ENCODE measurements at regions not wholly inside any gene's neighbourhood (a gene's known extent, or its start where the extent isn't known, plus 50 kb on each side); places are given as distances from the start of the nearest gene placed in this dataset.
"Not testable (repeated sequence)": the region's sequence is repeated elsewhere in the genome, so short reads cannot be mapped to it uniquely, and the experiment has no call there.

DNA sequence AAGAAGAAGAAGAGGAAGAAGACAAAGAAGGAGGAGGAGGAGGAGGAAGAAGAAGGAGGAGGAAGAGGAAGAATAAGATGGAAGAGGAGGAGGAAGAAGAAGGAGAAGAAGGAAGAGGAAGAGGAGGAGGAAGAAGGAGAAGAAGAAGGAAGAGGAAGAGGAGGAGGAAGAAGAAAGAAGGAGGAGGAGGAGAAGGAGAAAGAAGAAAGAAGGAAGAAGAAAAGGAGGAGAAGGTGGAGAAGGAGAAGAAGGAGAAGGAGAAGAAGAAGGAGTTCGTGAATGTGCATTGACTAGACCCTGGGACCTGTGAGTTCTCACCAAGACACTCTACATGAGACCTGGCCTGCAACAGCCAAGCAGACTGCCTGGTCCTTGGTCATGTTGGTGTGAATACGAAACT, 131.7 kb upstream of the ERRFI1 start:
- H3K9me3 Mint-ChIP-seq, result peaks cover 0 to 8% (median 2%) of the 10 kb centered on the region in 9 donors
- POLR2A ChIA-PET, result no interaction called here
- no peak overlapping the region for H3K27ac Mint-ChIP-seq
- H3K27me3 Mint-ChIP-seq, result peaks cover 5 to 39% (median 8%) of the 10 kb centered on the region in 5 donors
- no peaks in the 10 kb centered on the region for H3K36me3 Mint-ChIP-seq
- no peak overlapping the region for H3K4me3 Mint-ChIP-seq
- DNase-seq, result no peak
- H3K4me1 Mint-ChIP-seq, result peaks cover 20 to 33% (median 29%) of the 10 kb centered on the region in 4 donors
- no peak for ATAC-seq

DNA sequence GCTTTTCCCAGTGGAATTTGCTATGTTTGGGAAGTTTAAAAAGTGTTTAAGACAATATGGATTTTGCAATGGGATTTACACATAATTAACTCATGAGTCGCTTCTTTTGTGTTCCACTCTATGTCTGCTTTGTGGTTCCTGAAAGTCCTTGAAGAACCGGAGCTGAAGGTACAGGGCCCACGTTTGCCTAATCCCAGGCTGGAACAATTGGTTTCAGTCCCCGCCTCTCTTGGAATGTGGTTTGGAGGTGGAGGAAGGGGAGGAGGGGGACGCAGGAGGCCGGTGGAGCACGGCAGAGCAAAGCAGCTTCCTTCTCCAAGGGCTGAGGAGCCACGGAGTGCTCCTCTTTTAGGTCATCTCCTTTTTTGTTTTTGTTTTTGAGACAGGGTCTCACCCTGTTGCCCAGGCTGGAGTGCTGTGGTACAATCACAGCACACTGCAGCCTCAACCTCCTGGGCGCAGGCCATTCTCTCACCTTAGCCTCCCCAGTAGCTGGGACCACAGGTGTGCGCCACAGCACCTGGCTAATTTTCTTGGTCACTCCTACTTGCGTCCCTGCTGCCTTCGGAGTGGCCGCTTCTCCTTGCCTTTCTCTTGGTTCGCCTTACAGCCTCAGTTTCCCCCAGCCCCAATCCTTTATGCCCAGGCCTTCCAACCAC, 129.5 kb upstream of the ERRFI1 start:
- Mint-ChIP-seq H3K27me3 (peaks cover 0 to 26% (median 7%) of the 10 kb centered on the region in 5 donors), H3K27ac (peak overlapping the region in 2 of 10 donors; percentile 56 to 71), H3K9me3 (peaks cover 0 to 11% (median 4%) of the 10 kb centered on the region in 9 donors), H3K4me1 (peaks cover 30 to 47% (median 40%) of the 10 kb centered on the region in 4 donors), H3K36me3 (no peaks in the 10 kb centered on the region), H3K4me3 (no peak overlapping the region)
- DNase-seq (no peak), ATAC-seq (no peak)
- POLR2A ChIA-PET, result interaction anchor here (0.6 to 9.8 kb wide), 2 partner anchors 13 to 336 kb away, joined by 4 to 89 read pairs; no protein-coding TSS in a partner anchor

DNA sequence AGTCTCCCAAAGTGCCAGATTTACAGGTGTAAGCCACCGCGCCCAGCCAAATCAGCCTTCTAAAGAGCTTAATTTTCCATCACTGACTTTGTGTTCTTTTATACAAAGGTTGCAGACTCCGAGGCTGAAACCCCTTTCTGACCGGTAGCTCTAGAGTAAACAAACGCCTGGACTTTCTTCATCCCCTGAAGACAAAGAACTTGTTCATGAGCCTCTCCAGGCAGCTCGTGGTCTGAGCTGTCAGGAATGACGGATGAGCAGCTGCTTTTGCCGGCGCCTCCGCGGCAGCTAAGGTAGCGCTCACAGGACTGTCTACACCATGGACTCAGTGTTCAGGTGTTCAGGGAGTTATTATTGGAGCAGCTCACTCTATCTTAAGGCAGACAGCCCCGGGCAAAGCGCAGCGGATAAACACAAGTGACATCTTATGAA, 128.5 kb upstream of the ERRFI1 start:
- POLR2A ChIA-PET, result interaction anchor here (0.6 to 9.8 kb wide), 5 partner anchors 14 to 1490 kb away, joined by 3 to 89 read pairs (median 4); no protein-coding TSS in a partner anchor
- H3K27ac Mint-ChIP-seq, result peak overlapping the region in 5 of 10 donors; percentile 15 to 79 (median 52)
- ATAC-seq (no peak), DNase-seq (no peak)
- H3K9me3 Mint-ChIP-seq, result peaks cover 0 to 11% (median 4%) of the 10 kb centered on the region in 9 donors
- H3K27me3 Mint-ChIP-seq, result peaks cover 0 to 26% (median 7%) of the 10 kb centered on the region in 5 donors
- peak overlapping the region in 4 of 10 donors; percentile 22 to 43 (median 34) for H3K4me3 Mint-ChIP-seq
- H3K36me3 Mint-ChIP-seq, result no peaks in the 10 kb centered on the region
- H3K4me1 Mint-ChIP-seq, result peaks cover 31 to 55% (median 48%) of the 10 kb centered on the region in 4 donors

- ATAC-seq, result no peak
- H3K27ac Mint-ChIP-seq, result peak overlapping the region in 4 of 10 donors; percentile 62 to 99 (median 99)
- H3K4me1 Mint-ChIP-seq, result peaks cover 32 to 61% (median 55%) of the 10 kb centered on the region in 4 donors
- POLR2A ChIA-PET, result interaction anchor here (9.8 kb wide), 1 partner anchor 15 kb away, joined by 89 read pairs; no protein-coding TSS in a partner anchor
- peak overlapping the region in 4 of 10 donors; percentile 33 to 75 (median 60) for H3K4me3 Mint-ChIP-seq
- H3K27me3 Mint-ChIP-seq, result peaks cover 0 to 26% (median 7%) of the 10 kb centered on the region in 5 donors
- DNase-seq, result no peak
- no peaks in the 10 kb centered on the region for H3K36me3 Mint-ChIP-seq
- H3K9me3 Mint-ChIP-seq, result peaks cover 0 to 11% (median 4%) of the 10 kb centered on the region in 9 donors
Observed at GRCh38 chr1:8153961-8154360, 127.9 kb upstream of the ERRFI1 start.

DNA sequence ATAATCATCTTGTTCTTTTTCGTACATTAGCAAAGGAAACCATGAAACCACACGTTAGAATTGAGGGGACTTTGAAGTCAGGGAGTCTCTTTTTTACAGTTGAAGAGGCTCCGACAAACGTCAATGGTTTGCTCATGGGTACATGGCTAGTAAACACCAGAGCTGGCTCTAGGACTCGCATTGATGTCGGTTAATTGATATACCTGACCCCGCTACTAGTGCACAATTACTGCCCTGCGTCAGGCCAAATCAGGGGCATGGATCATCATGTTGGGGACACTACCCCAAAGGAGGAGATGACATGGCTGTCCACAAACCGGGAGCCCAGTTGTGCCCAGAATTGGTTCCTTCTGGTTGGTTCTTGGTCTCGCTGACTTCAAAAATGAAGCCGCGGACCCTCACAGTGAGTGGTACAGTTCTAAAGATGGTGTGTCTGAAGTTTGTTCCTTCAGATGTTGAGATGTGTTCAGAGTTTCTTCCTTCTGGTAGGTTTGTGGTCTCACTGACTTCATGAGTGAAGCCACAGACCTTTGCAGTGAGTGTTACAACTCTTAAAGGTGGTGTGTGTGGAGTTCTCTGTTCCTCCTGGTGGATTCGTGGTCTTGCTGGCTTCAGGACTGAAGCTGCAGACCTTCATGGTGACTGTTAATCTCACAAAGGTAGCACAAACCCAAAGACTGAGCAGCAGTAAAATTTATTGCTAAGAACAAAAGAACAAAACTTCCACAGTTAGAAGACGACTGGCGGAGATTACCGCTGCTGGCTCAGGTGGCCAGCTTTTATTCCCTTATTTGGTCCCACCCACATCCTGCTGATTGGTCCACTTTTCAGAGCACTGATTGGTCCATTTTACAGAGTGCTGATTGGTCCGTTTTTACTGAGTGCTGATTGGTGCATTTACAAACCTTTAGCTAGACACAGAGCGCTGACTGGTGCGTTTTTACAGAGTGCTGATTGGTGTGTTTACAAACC, 126.9 kb upstream of the ERRFI1 start:
- peak; percentile 82 to 85 for ATAC-seq
- DNase-seq, result peak; percentile 22 to 95 (median 78)
- H3K4me3 Mint-ChIP-seq, result peak overlapping the region; percentile 71 to 87 (median 77)
- POLR2A ChIA-PET, result interaction anchor here (0.6 to 9.8 kb wide), 7 partner anchors 10 to 761 kb away, joined by 3 to 89 read pairs (median 4); no protein-coding TSS in a partner anchor
- H3K27ac Mint-ChIP-seq, result peak overlapping the region; percentile 94 to 100 (median 98)
- H3K36me3 Mint-ChIP-seq, result no peaks in the 10 kb centered on the region
- H3K9me3 Mint-ChIP-seq, result peaks cover 0 to 11% (median 4%) of the 10 kb centered on the region in 9 donors
- peaks cover 0 to 28% (median 7%) of the 10 kb centered on the region in 5 donors for H3K27me3 Mint-ChIP-seq
- H3K4me1 Mint-ChIP-seq, result peaks cover 29 to 67% (median 62%) of the 10 kb centered on the region in 4 donors

GRCh38 chr1:8151647-8152046, 125.5 kb upstream of the ERRFI1 start:
- H3K4me1 Mint-ChIP-seq, result peaks cover 32 to 74% (median 68%) of the 10 kb centered on the region in 4 donors
- POLR2A ChIA-PET, result interaction anchor here (0.5 to 9.8 kb wide), 4 partner anchors 8 to 763 kb away, joined by 3 to 89 read pairs (median 4); no protein-coding TSS in a partner anchor
- peaks cover 0 to 11% (median 4%) of the 10 kb centered on the region in 9 donors for H3K9me3 Mint-ChIP-seq
- H3K27me3 Mint-ChIP-seq, result peaks cover under 1 to 25% (median 4%) of the 10 kb centered on the region in 5 donors
- DNase-seq (no peak), ATAC-seq (no peak)
- H3K4me3 Mint-ChIP-seq, result peak overlapping the region in 4 of 10 donors; percentile 33 to 78 (median 74)
- H3K27ac Mint-ChIP-seq, result peak overlapping the region in 8 of 10 donors; percentile 0 to 100 (median 94)
- no peaks in the 10 kb centered on the region for H3K36me3 Mint-ChIP-seq

GRCh38 chr1:8149756-8150155, 123.6 kb upstream of the ERRFI1 start:
- POLR2A ChIA-PET, result interaction anchor here (0.6 to 9.8 kb wide), 2 partner anchors 19 to 159 kb away, joined by 3 to 89 read pairs; no protein-coding TSS in a partner anchor
- peak overlapping the region in 5 of 10 donors; percentile 8 to 77 (median 50) for H3K27ac Mint-ChIP-seq
- H3K4me1 Mint-ChIP-seq, result peaks cover 38 to 89% (median 79%) of the 10 kb centered on the region in 4 donors
- ATAC-seq (peak in 1 of 2 donors; percentile 2), DNase-seq (peak in 8 of 10 donors; percentile 33 to 73 (median 50))
- H3K36me3 Mint-ChIP-seq, result not testable (repeated sequence)
- H3K4me3 Mint-ChIP-seq, result peak overlapping the region in 9 of 10 donors; percentile 11 to 69 (median 42)
- peaks cover 5 to 31% (median 10%) of the 10 kb centered on the region in 5 donors for H3K27me3 Mint-ChIP-seq
- peaks cover 0 to 11% (median 4%) of the 10 kb centered on the region in 9 donors for H3K9me3 Mint-ChIP-seq

DNA sequence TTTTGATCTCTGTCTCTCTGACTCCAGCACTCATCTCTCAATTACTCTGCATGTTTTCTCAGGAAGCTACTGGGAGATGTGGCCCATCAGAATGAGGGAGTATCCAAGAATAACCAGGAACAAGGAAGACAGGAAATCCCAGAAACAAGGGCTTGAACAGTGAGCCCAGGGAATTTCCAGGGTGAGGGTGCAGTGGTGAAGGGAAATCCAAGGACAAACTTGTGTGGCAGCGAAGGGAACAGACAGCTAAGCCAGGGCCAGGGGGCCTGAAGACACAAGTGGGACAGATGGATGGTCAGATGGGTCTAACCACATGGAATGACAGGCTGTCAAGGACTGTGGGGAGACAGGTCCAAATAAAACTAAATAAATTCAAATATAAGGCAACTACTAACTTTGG, 121.8 kb upstream of the ERRFI1 start:
- H3K27ac Mint-ChIP-seq, result no peak overlapping the region
- peak overlapping the region in 1 of 10 donors; percentile 45 for H3K4me3 Mint-ChIP-seq
- DNase-seq (no peak), ATAC-seq (no peak)
- H3K9me3 Mint-ChIP-seq, result peaks cover 0 to 8% (median 0%) of the 10 kb centered on the region in 9 donors
- peaks cover 9 to 39% (median 18%) of the 10 kb centered on the region in 5 donors for H3K27me3 Mint-ChIP-seq
- H3K4me1 Mint-ChIP-seq, result peaks cover 31 to 84% (median 74%) of the 10 kb centered on the region in 4 donors
- POLR2A ChIA-PET, result interaction anchor here (9.8 kb wide), 1 partner anchor 21 kb away, joined by 89 read pairs; no protein-coding TSS in a partner anchor
- no peaks in the 10 kb centered on the region for H3K36me3 Mint-ChIP-seq

- DNase-seq (no peak), ATAC-seq (no peak)
- POLR2A ChIA-PET, result interaction anchor here (0.7 kb wide), 1 partner anchor 44 kb away, joined by 4 read pairs; no protein-coding TSS in a partner anchor
- H3K27ac Mint-ChIP-seq, result no peak overlapping the region
- no peaks in the 10 kb centered on the region for H3K36me3 Mint-ChIP-seq
- no peak overlapping the region for H3K4me3 Mint-ChIP-seq
- H3K27me3 Mint-ChIP-seq, result peaks cover 9 to 39% (median 18%) of the 10 kb centered on the region in 5 donors
- peaks cover 0 to 4% (median 0%) of the 10 kb centered on the region in 9 donors for H3K9me3 Mint-ChIP-seq
- peaks cover 22 to 68% (median 59%) of the 10 kb centered on the region in 4 donors for H3K4me1 Mint-ChIP-seq
Observed at GRCh38 chr1:8146257-8146855, 120.2 kb upstream of the ERRFI1 start.

DNA sequence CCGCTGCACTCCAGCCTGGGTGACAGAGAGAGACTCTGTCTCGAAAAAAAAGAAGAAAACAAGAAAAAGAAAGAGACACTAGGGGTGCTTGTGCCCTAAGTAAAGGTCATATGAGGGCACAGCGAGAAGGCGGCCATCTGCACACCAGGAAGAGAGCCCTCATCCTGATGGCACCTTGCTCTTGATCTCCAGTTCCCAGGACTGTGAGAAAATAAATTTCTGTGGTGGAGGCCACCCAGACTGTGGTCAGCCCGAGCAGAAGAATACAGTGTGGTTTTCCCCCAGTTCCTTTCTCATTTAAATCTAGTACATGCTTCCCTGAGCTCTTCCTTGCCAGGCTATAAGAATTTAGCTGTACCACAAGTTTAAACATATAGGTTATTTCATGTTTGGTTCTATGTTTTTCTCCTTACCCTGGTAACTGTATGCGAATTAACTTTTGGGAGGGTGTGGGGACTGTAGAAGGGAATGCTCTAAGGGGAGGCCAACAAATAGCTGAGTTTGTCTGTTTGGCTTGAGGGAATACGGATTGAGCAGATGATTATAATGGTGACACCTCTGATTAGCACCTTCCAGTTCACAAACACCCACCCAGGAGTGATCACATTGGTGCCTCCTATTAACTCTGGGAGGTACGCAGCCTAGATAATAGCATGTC, 119.6 kb upstream of the ERRFI1 start:
- no peak for DNase-seq
- Mint-ChIP-seq H3K9me3 (peaks cover 0 to 1% (median 0%) of the 10 kb centered on the region in 9 donors), H3K27ac (peak overlapping the region in 2 of 10 donors; percentile 65 to 68), H3K4me1 (peaks cover 18 to 62% (median 53%) of the 10 kb centered on the region in 4 donors), H3K4me3 (peak overlapping the region in 5 of 10 donors; percentile 16 to 40 (median 24)), H3K36me3 (no peaks in the 10 kb centered on the region), H3K27me3 (peaks cover 9 to 40% (median 18%) of the 10 kb centered on the region in 5 donors)
- peak; percentile 38 to 41 for ATAC-seq
- POLR2A ChIA-PET, result no interaction called here

DNA sequence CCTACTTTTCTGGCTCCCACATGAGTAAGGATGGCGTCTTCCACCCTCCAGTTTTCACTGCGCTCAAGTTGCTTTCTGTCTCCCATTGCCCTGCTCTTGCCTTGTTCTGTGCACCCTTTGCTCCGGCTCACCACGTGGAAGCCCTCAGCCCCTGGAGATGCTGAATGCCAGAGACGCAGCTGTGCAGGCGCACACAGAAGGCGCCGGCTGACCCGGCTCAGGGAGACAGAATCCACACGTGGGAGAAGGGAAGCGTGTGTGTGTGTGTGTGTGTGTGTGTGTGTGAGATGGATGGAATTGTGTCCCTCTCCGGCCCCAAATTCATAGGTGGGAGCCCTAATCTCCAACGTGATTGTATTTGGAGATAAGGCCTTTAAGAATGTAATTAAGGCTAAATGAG, 118.2 kb upstream of the ERRFI1 start:
- Mint-ChIP-seq H3K27ac (no peak overlapping the region), H3K4me1 (peaks cover 15 to 49% (median 41%) of the 10 kb centered on the region in 4 donors), H3K36me3 (no peaks in the 10 kb centered on the region), H3K9me3 (no peaks in the 10 kb centered on the region), H3K27me3 (peaks cover 9 to 39% (median 18%) of the 10 kb centered on the region in 5 donors), H3K4me3 (peak overlapping the region in 1 of 10 donors; percentile 41)
- no peak for ATAC-seq
- DNase-seq, result no peak
- POLR2A ChIA-PET, result interaction anchor here (0.7 kb wide), 1 partner anchor 26 kb away, joined by 5 read pairs; no protein-coding TSS in a partner anchor
